HG03432 (cell line): ENCODE measurements at regions not wholly inside any gene's neighbourhood (a gene's known extent, or its start where the extent isn't known, plus 50 kb on each side); places are given as distances from the start of the nearest gene placed in this dataset.

ENCODE experiments used
- ATAC-seq: cut with Tn5 transposase; IDR thresholded peaks from one replicate; pipeline ENCODE4 v1.9.1; 2021; ENCODE audit warnings: mild to moderate bottlenecking, moderate library complexity; ENCODE audit not compliant: unreplicated experiment

GRCh38 chr1:87265786-87266185 is 62.9 kb upstream of the LMO4 start:
- ATAC-seq = no peak

GRCh38 chr1:87268111-87268510 is 60.6 kb upstream of the LMO4 start:
- ATAC-seq = no peak

- ATAC-seq = no peak
Observed at GRCh38 chr1:87269921-87270320, 58.8 kb upstream of the LMO4 start.

- ATAC-seq = no peak
Observed at GRCh38 chr1:87273291-87273690, 55.4 kb upstream of the LMO4 start.

- ATAC-seq = no peak
Observed at GRCh38 chr1:87274851-87275250, 53.8 kb upstream of the LMO4 start.

- ATAC-seq = no peak
Observed at GRCh38 chr1:87278825-87279535, 49.7 kb upstream of the LMO4 start.
